G401 (cell line): ENCODE measurements at regions not wholly inside any gene's neighbourhood (a gene's known extent, or its start where the extent isn't known, plus 50 kb on each side); places are given as distances from the start of the nearest gene placed in this dataset.
A peak's percentile ranks its signal among the peaks of the same experiment; 100 is the strongest.
"Not testable (repeated sequence)": the region's sequence is repeated elsewhere in the genome, so short reads cannot be mapped to it uniquely, and the experiment has no call there.

ENCODE experiments used
- DNase-seq: peaks from one replicate; pipeline ENCODE4 v3.0.0-alpha.2; 2015; ENCODE audit warnings: low spot score
- in situ Hi-C: cut with HindIII; loops from 2 replicates; pipeline ENCODE4 v1.10.0; 2016; ENCODE audit warnings: low sequenced_read_pairs, mixed read lengths

DNA sequence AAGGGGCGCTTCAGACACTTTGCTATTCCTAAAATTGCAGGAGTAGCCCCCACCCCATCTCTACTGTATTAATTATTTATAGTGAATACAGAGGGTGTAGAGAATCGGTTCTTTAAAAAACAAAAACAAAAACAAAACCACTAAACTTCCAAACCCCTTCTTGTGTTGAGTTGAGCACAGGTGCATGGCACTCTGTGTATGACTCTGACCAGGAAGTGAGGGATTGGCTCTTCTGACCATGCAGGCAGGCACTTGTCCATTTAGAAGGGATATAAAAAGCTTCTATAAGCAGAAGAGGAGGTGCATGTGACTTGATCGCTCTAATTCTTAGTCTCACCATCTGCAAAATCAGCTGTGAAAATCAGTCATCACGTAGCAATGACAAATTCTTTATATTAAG, 108.0 kb upstream of the PRSS1 start:
- in situ Hi-C loops, DNase-seq: not testable (repeated sequence)

GRCh38 chr7:142638581-142638980, 110.7 kb upstream of the PRSS1 start:
- no peak for DNase-seq
- in situ Hi-C loops = no loop called here

GRCh38 chr7:142637240-142637639, 112.0 kb upstream of the PRSS1 start:
- in situ Hi-C loops = no loop called here
- DNase-seq = no peak

DNA sequence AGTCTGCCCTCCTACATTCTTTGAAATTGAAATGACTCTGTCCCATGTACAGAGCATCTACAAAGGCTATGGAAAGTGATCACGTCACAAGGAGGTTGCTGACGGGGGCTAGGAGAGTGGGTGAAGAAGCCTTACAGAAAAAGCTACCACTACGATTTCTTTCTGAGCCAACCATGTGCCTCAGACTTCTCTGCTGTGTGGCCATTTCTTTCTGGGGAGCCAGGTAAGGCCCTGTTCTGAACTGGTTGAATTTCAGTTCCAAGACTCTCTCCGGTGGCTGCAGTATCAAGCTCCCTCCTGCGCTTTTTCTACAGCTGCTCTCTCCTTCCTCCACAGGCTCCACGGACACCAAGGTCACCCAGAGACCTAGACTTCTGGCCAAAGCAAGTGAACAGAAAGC, 112.5 kb upstream of the PRSS1 start:
- no peak for DNase-seq
- in situ Hi-C loops = no loop called here

- DNase-seq, in situ Hi-C loops: not testable (repeated sequence)
Observed at GRCh38 chr7:142636107-142636506, 113.2 kb upstream of the PRSS1 start.

- DNase-seq = peak; percentile 88
- in situ Hi-C loops = no loop called here
Observed at GRCh38 chr7:142632271-142633134, 116.8 kb upstream of the PRSS1 start.

GRCh38 chr7:142629588-142630260, 119.5 kb upstream of the PRSS1 start:
- in situ Hi-C loops = no loop called here
- DNase-seq = no peak

- no peak for DNase-seq
- in situ Hi-C loops = no loop called here
Observed at GRCh38 chr7:142628945-142629344, 120.3 kb upstream of the PRSS1 start.

- DNase-seq, in situ Hi-C loops: not testable (repeated sequence)
Observed at GRCh38 chr7:142627223-142627622, 122.0 kb upstream of the PRSS1 start.

- in situ Hi-C loops = no loop called here
- peak; percentile 35 for DNase-seq
Observed at GRCh38 chr7:142626420-142627035, 122.7 kb upstream of the PRSS1 start.

- DNase-seq, in situ Hi-C loops: not testable (repeated sequence)
Observed at GRCh38 chr7:142625216-142625615, 124.1 kb upstream of the PRSS1 start.

DNA sequence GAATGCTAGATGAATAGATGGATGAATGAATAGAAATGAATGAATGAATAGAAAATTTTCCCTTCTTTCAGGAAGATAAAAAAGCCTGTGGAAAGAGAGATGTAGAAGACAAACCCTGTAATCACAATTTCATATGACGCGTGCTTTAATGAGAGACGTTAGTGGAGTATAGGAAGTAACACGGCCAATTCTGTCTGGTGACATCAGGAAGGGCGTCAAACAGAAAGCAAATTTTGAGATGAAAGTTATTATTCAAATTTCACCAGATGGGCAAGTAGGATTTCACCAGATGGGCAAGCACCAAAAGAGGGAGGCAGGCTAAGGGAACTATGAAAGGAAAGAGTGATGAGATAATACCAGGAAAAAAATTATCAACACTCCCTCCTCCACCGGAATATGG, 128.9 kb upstream of the PRSS1 start:
- in situ Hi-C loops = no loop called here
- DNase-seq = no peak

GRCh38 chr7:142618655-142619351, 130.5 kb upstream of the PRSS1 start:
- in situ Hi-C loops = no loop called here
- no peak for DNase-seq

- in situ Hi-C loops = no loop called here
- peak; percentile 25 for DNase-seq
Observed at GRCh38 chr7:142616842-142617241, 132.4 kb upstream of the PRSS1 start.

DNA sequence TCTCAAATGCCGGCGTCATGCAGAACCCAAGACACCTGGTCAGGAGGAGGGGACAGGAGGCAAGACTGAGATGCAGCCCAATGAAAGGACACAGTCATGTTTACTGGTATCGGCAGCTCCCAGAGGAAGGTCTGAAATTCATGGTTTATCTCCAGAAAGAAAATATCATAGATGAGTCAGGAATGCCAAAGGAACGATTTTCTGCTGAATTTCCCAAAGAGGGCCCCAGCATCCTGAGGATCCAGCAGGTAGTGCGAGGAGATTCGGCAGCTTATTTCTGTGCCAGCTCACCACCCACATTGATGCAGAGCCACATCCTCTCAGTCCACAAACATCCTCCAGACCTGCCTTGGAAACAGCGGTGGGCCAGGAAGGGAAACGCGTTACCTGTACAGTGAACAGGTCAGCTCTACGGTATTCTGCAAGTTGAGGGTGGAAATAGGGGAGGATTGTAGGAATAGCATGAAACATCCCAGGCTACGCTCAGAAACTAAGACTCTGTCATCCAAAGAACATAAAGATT, 133.1 kb upstream of the PRSS1 start:
- in situ Hi-C loops = no loop called here
- peak; percentile 65 for DNase-seq

DNA sequence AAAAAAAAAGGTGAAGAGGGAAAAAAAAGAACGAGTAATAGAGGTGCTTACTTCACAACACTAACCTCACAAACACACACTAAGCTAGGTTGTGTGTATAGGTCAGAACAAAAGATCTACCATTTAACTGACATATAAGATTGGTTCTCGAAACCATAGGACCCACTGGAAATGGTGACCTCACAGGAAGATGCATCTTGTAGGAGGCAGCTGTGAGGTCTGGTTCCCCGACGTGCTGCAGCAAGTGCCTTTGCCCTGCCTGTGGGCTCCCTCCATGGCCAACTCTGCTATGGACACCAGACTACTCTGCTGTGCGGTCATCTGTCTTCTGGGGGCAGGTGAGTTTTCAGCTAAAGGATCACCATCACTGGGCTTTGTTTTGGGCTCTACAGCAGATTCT, 133.8 kb upstream of the PRSS1 start:
- no peak for DNase-seq
- in situ Hi-C loops = no loop called here

DNA sequence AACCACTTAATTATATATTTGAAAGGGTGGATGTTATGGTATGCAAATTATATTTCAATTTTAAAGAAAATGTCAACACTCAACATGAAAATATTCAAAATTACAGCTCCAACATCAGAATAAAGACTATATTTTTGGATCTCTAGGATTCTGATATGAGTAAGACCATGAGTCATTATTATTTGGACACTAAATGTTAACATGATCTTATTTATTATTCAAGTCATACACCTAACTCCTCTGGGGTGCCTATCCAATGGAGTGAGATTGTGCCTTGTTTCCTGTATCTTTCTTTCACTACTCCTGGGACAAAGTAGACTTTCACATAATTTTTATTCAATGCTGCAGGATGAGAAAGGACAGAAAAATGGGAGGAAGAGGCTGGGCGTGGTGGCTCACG, 135.2 kb upstream of the PRSS1 start:
- no peak for DNase-seq
- in situ Hi-C loops = no loop called here

DNA sequence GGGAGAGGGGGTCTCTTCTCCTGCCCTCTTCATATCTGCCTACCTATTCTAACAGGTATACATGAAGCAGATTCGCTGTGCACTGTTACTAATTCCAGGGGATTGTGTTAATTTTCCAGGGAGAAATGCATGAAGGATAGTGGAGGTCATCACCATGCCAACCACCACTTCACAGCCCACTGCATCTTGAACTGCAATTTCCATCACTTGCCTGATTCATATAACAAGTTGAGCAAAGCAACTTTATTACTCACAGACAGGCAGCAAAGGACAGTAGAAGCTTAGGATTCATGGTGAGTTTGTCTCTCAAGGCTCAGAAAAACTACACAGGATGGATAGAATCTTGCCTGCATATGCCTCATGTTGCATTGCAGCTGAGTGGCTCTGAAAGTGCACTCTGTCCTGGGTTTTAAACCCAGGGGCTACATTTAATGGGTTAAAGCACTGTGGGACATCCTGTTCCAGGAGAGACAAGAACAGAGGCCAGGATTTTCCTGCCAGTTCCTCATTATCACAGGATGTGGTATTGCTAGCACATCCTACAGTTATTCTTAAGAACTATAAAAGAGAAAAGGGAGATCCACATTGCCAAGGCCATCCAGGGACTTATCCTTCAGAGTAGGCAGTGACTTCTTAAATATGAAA, 136.9 kb upstream of the PRSS1 start:
- DNase-seq = peak; percentile 53
- in situ Hi-C loops = no loop called here
